HG02840 (cell line): ENCODE measurements at regions not wholly inside any gene's neighbourhood (a gene's known extent, or its start where the extent isn't known, plus 50 kb on each side); places are given as distances from the start of the nearest gene placed in this dataset.
"Not testable (repeated sequence)": the region's sequence is repeated elsewhere in the genome, so short reads cannot be mapped to it uniquely, and the experiment has no call there.

Experiments used
- ATAC-seq: cut with Tn5 transposase; IDR thresholded peaks from one replicate; pipeline ENCODE4 v1.9.1; 2021; ENCODE audit warnings: mild to moderate bottlenecking, moderate library complexity, moderate number of reproducible peaks; ENCODE audit not compliant: unreplicated experiment, low FRiP score

DNA sequence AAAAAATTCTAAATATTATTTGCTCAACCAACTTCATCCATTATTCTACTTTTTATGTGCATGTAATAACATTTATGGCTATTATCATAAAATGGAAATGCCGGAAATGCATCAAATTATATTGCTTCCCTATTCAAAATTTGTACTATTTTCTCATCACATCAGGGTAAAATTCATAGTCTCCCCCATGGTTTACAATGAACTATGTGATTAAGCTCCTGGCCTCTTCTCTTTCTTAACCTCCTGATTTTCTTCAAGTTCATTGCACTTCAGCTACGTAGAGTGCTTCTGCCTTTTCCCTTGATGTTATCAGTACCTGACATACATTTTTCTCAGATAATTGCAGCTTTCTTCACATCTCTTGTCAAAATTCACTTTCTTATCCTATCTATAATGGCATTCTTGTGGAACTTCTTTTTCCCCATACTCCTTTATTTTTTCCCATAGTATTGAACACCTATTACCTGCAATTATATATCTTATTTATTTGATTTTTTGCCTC, 699.1 kb upstream of the ADGRB3 start:
- no peak for ATAC-seq

DNA sequence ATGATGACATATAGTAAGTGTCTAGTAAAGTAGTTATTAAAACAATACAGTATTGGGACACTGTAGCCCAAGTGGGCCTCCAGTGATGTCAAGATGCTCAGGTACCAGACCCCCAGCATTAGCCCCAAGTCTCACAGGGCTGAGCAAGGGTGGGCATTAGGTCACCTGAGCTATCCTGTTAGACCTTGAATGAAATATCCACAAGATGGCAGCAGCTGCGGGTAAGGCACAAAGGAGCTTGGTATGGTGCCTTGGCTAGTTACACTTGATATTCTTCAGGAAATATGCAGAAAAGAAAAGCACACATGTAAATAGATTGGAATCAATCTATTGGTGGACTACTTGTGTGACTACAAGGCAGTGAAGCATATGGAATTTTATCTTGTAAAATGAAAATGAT, 701.8 kb upstream of the ADGRB3 start:
- no peak for ATAC-seq

DNA sequence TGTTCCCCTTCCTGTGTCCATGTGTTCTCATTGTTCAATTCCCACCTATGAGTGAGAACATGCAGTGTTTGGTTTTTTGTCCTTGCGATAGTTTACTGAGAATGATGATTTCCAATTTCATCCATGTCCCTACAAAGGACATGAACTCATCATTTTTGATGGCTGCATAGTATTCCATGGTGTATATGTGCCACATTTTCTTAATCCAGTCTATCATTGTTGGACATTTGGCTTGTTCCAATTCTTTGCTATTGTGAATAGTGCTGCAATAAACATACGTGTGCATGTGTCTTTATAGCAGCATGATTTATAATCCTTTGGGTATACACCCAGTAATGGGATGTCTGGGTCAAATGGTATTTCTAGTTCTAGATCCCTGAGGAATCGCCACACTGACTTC, 712.5 kb upstream of the ADGRB3 start:
- not testable (repeated sequence) for ATAC-seq

GRCh38 chr6:67920040-67920439, 715.0 kb upstream of the ADGRB3 start:
- ATAC-seq: not testable (repeated sequence)

- ATAC-seq: no peak
These were observed 718.7 kb upstream of the ADGRB3 start for GRCh38 chr6:67916399-67916798.

GRCh38 chr6:67914419-67914818, 720.7 kb upstream of the ADGRB3 start:
- no peak for ATAC-seq

GRCh38 chr6:67909354-67909753, 725.7 kb upstream of the ADGRB3 start:
- no peak for ATAC-seq

- ATAC-seq: no peak
These were observed 726.7 kb upstream of the ADGRB3 start for GRCh38 chr6:67908379-67908778.

GRCh38 chr6:67904735-67905134, 730.3 kb upstream of the ADGRB3 start:
- ATAC-seq: not testable (repeated sequence)

GRCh38 chr6:67898875-67899274, 736.2 kb upstream of the ADGRB3 start:
- no peak for ATAC-seq

GRCh38 chr6:67897998-67898607, 737.0 kb upstream of the ADGRB3 start:
- no peak for ATAC-seq

GRCh38 chr6:67896476-67896875, 738.6 kb upstream of the ADGRB3 start:
- no peak for ATAC-seq

- no peak for ATAC-seq
These were observed 745.4 kb upstream of the ADGRB3 start for GRCh38 chr6:67889682-67889995.

DNA sequence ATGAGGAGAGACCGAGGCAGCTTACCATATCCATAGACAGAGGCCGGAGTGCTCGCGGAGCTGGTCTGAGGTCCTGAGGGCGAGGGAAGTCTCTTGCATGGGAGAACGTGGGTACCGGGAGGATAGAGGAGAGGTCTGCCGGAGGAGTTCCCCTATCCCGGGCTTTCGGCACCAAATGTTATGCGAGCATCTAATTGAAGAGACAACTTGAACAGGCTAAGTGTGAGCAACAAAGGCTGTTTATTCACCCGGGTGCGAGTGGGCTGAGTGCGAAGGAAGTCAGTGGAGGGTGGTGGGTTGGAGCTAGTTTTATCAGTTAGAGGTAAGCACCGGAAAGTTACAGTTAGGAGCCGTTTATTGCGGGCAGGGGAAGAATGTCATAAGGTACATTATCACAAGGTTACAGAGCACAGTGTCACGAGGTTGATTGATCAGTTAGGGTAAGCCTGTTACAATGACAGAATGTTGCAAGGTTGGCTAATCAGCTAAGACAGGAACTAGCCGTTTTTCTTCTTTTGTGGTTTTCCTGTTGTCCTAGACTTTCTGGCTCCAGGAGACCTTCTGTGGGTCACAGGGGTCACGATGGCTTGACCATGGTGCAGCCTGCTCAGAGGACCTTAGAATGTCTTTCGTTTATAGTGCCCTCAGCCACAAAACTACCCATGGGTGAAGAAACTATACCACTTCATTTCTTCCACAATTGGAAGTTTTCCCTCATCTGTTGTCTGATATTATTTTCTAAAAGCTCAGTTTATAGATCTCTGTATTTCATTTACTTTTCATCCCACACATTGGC, 746.0 kb upstream of the ADGRB3 start:
- no peak for ATAC-seq

- no peak for ATAC-seq
These were observed 746.6 kb upstream of the ADGRB3 start for GRCh38 chr6:67888546-67888885.

DNA sequence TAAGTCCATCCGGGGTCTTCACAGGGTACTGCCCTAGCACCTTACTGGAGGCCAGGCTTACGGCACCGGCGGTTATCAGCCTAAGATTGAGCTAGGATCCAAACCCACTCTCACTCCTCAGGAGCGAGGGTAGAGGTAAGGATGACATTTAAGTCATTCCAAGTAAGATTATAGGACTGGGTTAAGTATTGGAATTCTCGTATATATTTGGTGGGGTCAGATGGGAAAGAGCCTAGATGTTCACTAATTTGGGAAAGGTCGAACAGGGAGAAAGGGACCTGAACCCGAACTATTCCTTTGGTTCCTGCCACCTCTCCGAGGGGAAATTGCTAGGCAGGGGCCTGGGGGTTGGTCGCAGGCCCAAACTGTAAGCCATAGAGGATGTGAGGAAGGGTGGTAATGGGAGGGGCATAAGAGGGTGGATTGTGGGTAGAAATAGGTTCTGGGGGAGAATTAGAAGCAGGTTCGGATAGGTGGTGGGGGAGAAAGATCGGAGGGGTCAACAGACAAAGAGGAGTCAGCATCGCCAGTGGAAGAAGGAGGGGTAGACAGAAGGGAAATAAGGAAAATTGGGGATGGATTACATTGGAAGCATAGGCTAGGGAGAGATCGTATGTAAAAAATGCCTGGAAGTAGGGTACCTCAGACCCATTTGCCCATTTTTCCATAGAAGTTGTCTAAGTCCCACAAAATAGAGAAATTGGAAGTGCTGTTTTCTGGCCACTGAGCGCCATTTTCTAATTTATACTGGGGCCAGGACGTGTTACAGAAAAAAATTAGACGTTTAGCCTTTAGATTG, 747.1 kb upstream of the ADGRB3 start:
- ATAC-seq: no peak

DNA sequence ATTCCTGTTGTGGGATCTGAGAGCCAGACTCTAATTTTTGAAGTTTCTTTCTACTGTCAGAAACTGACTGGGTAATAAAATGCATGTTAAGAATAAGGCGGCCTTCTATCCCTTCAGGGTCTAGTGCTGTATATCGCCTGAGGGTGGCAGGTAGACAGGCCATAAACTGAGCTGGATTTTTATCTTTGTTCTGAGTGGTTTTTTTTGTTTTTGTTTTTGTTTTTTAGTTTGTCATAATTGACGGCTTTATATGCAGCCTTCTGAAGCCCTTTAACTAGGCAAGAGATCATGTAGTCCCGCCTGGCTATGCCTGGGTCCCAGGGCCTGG, 747.7 kb upstream of the ADGRB3 start:
- ATAC-seq: no peak

DNA sequence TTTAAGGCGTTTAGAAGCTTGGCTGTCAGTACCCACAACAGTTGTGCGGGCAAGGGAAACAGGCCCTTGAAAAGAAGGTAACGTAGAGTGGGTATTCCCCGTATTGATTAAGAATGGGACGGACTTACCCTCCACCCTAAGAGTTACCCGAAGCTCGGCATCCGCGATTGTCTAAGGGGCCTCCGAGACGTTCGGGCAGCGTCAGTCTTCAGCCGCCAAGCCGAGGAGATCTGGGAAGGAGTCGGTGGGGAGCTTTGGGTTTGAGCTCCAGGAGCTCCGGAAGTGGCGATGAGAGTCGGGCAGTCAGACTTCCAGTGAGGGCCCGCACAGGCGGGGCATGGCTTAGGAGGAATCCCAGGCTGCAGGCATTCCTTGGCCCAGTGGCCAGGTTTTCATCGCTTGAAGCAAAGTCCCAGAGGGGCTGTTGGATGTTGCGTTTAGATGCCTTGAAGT, 748.2 kb upstream of the ADGRB3 start:
- no peak for ATAC-seq

- ATAC-seq: no peak
These were observed 748.9 kb upstream of the ADGRB3 start for GRCh38 chr6:67886036-67886707.

DNA sequence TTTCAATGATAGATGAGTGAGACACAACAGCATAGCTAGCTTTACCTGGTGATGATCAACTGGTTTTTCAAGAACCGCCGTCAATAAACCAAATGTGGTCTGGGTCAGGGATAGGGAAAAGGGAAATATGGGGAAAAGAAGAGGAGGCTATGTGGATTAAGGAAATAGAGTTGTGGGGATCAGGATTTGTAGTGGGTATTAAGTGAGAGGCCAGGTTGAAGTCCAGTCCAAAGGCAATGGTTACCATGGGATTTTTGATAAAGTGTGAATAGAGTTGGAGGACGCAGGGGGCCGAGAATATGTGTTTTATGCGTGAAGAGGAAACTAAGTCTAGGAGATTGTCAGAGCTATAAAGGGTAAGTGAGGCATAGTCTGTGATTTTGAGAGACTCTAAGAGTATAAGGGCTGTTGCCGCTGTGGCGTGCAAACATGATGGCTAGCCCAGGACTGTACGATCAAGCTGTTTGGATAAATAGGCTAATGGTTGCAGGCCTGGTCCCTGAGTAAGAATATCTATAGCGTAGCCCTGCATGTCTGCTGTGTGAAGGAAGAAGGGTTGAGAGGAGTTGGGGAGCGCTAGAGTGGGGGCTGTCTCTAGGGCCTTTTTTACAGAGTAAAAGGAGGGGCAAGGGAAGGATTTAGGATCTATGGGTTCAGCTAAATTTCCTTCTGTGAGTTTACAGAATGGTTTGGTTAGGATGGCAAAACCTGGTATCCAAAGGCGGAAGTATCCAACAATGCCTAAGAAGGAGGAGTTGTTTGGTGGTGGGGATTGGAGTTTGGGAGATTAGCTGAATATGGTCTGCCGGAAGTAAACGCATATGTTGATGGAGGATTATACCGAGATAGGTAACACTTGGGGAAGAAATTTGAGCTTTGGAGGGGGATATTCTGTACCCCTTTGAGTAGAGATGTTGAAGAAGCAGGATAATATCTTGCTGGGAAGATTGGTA, 749.7 kb upstream of the ADGRB3 start:
- no peak for ATAC-seq
